Activated CD4-positive, CD25-positive, alpha-beta regulatory T cell treated with anti-CD3 and anti-CD28 coated beads, Interleukin-2, amount 50 U/mL, for 16 hours (primary cell): ENCODE measurements at regions not wholly inside any gene's neighbourhood (a gene's known extent, or its start where the extent isn't known, plus 50 kb on each side); places are given as distances from the start of the nearest gene placed in this dataset.

Experiments used
- DNase-seq: peaks from one replicate; pipeline ENCODE4 v3.0.0-alpha.2; 2020; ENCODE audit warnings: low read depth, low spot score

GRCh38 chr3:59653405-59654122 is 603.7 kb upstream of the CFAP20DC start:
- DNase-seq = no peak

GRCh38 chr3:59644479-59645402 is 594.9 kb upstream of the CFAP20DC start:
- DNase-seq = no peak

GRCh38 chr3:59641169-59641899 is 591.5 kb upstream of the CFAP20DC start:
- DNase-seq = no peak

GRCh38 chr3:59632760-59633573 is 583.1 kb upstream of the CFAP20DC start:
- no peak for DNase-seq

- no peak for DNase-seq
Observed at GRCh38 chr3:59631482-59631881, 581.7 kb upstream of the CFAP20DC start.

- no peak for DNase-seq
Observed at GRCh38 chr3:59621037-59621436, 571.2 kb upstream of the CFAP20DC start.

GRCh38 chr3:59620325-59620724 is 570.5 kb upstream of the CFAP20DC start:
- DNase-seq = no peak

- DNase-seq = no peak
Observed at GRCh38 chr3:59612444-59612715, 562.6 kb upstream of the CFAP20DC start.

- DNase-seq = no peak
Observed at GRCh38 chr3:59611649-59612443, 562.0 kb upstream of the CFAP20DC start.

GRCh38 chr3:59609657-59610348 is 560.0 kb upstream of the CFAP20DC start:
- no peak for DNase-seq

GRCh38 chr3:59608356-59608755 is 558.5 kb upstream of the CFAP20DC start:
- no peak for DNase-seq

- no peak for DNase-seq
Observed at GRCh38 chr3:59607656-59608055, 557.8 kb upstream of the CFAP20DC start.

GRCh38 chr3:59606638-59607266 is 556.9 kb upstream of the CFAP20DC start:
- no peak for DNase-seq

GRCh38 chr3:59605944-59606534 is 556.2 kb upstream of the CFAP20DC start:
- no peak for DNase-seq

GRCh38 chr3:59605318-59605717 is 555.5 kb upstream of the CFAP20DC start:
- DNase-seq = no peak

GRCh38 chr3:59601486-59601885 is 551.7 kb upstream of the CFAP20DC start:
- DNase-seq = no peak

GRCh38 chr3:59600631-59601030 is 550.8 kb upstream of the CFAP20DC start:
- DNase-seq = no peak

- DNase-seq = no peak
Observed at GRCh38 chr3:59596741-59597140, 546.9 kb upstream of the CFAP20DC start.

GRCh38 chr3:59595830-59596229 is 546.0 kb upstream of the CFAP20DC start:
- no peak for DNase-seq
